HG03139 (cell line): ENCODE measurements at regions not wholly inside any gene's neighbourhood (a gene's known extent, or its start where the extent isn't known, plus 50 kb on each side); places are given as distances from the start of the nearest gene placed in this dataset.

Experiments
- ATAC-seq: cut with Tn5 transposase; IDR thresholded peaks from one replicate; pipeline ENCODE4 v1.9.1; 2021; ENCODE audit not compliant: unreplicated experiment

DNA sequence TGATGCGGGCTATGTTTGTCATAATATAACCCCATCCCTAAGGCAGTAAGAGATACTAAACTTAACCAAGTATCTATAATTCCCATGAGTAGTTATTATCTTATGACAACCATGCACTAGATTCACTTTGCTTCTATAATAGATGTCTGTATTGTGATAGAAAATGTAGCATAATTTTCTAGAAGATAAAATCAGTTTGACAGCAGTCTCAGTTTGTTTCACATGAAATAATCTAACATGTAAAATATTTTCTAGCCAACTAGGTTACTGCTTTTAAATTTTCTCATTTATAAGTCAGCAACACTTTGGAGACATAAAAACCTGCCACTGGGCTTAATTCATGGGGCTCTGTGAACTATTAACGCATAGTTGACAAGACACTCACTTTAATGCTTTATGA is 1410.7 kb upstream of the ATXN8OS start:
- ATAC-seq: no peak

DNA sequence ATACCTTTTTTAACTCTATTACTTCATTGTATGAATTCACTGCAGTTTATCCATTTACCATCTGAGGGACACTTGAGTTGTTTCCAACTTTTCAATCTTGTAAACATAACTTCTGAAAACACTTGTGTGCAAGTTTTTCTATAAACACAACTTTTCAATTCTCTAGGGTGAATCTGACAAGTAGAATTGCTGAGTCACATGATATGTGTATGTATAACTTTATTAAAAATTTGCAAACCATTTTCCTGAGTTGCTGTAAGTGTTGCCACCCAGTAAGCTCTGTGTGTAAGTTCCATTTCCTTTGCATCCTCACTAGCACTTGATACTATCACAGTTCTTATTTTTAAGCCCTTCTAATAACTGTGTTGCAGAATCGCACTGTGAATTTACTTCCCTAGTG is 1415.6 kb upstream of the ATXN8OS start:
- ATAC-seq: no peak

DNA sequence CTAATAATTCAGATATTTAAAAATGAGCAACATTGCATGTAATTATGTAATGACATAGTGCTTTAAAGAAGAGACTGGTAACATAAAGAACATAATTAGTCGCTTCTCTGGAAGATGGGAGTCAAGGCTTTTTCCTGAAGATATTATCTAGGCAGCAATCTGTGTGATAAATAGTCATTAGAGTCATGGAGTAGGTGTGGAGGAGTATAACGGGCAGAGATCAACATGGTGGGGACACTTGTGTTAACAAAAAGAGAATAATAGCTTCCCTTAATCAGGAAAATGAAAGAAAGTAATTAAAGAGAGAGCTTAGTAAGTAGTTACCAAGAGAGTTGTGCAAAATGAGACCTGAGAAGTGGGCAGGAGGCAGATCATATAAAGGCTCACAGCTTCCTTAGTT is 1417.1 kb upstream of the ATXN8OS start:
- ATAC-seq: no peak

DNA sequence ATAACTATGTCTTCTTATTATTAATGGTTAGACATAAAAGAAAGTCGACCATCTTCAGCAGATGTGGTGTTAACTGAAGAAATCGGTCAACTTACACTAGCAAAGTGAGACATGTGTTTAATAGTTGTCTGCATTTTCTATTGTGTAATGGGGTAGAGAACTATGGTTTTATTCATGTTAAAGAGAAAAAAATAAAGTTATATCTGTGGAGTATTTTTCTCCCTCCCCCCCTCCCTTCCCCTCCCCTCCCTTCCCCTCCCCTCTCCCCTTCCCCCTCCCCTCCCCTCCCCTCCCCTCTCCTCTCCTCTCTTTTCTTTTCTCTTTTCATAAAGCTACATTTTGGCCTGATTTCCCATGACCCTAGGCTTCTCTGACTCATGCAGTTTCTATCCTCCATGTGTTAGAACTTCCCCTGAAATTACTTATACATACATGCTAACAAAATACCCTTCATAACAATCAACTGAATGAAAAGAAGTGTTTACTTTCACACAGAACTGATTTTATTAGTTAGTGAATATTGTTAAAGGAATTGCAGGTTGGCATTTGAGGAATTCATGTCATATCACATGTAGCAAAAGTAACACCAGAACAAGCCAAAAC is 1431.0 kb upstream of the ATXN8OS start:
- no peak for ATAC-seq

DNA sequence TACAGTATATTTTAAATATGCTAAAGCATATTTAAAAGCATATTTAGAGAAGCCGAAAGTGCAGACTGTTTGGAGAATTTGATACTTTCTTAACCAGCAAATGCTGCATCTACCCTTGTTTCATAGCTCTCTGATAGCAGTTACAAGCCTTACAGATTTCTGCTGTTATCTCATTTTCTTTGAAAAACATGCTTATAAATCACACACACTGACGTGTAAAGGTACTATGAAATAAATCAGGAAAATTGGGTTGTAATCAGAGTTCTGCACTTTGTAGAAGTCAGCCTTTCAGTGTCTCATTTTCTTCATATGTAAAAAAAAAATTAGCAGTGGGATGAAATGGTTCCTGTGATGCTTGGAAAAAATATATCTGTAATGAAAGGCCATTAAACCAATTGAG is 1432.4 kb upstream of the ATXN8OS start:
- ATAC-seq: no peak

DNA sequence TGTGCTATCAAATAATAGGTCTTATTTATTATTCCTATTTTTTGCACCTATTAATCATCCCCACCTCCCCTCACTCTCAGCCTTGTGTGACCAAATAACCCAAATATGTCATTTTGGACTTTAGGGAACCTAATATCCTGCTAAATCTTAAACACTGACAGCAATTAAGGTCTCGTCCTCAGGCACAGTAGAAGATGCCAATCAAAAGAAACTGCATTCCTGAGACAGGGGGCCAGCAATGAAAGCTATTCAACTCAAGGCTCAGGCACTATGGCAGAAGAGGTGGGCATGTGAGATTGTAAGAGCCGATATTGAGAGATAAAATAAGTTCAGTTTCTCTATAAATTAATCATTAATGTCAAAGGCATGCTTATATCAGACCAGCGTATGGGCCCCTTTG is 1437.7 kb upstream of the PCDH9 start:
- ATAC-seq: no peak

DNA sequence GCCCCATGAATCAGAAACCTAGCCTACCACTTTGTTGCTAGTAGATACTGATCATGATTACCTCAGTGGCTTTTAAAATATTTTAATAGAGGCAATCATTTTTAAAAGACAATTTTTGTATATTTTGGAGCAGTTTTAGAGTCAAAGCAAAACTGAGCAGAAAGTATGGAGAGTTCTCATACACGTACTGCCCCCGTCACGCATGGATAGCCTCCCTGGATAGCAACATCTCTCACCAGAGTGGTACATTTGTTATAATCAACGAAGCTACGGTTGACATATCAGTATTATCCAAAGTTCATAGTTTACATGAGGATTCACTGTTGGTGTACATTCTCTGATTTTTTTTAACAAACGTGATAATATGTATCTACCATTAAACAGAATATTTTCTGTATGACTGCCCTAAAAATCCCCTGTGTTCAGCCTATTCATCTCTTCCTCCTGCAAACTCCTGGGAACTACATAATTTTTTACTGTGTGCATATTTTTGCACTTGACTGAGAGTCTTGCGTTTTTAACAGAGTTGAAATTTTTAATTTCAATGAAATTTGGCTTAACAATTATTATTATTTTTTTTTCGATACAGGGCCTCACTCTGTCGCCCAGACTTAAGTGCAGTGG is 1436.8 kb upstream of the PCDH9 start:
- ATAC-seq: no peak

DNA sequence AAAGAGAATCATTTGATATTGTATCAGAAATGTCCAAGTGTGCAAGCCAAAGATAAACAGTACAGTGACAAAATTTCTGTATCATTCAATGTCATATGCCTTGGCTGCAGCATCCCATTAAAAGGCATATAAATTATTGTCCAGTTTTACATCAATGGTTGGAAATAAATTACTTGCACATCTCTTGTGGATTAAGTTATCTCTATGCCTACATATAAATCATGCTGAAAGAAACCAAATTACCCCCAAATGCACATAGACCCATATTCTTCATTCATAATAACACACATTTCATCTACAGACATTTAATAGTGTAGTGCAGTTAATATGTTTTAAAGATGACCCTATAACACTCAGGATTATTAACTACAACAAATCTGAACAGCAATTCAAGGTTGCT is 1415.7 kb upstream of the PCDH9 start:
- no peak for ATAC-seq

DNA sequence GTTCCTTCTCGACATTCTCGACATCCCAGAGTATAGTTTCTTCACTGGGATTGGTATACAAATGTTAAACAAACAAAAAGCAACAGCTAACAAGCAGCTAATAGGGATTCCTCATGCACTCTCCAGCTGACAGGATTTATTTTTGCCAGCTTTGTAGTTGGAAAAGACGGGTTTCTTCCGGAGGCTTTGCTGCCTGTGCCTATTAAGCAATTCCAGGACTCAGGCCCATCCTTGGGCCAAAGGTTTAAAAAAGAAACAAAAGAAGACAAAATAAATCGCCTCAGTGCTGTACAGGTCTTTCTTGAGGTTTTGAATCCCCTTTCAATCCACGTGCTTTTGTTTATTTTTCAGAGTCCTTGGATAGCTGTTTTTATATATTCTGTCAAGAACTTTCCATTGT is 1414.5 kb upstream of the PCDH9 start:
- no peak for ATAC-seq

DNA sequence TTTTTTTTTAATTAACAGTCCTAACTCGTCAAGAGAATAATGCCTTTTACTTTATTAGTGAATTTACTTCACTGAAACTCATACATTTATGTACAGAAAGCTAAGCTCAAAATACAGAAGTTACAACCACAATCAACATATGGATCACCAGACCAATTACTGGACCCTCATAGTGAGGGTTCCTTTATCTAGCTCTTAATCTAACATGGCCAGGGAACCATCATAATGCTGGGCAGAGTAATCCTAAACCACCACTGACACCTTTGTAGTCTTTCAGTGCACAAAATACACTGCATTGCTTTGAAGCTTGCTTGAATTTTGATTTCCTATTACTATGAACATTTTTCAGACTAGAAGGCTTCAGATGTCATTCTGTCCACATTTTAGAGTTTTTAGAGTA is 1406.6 kb upstream of the PCDH9 start:
- no peak for ATAC-seq

DNA sequence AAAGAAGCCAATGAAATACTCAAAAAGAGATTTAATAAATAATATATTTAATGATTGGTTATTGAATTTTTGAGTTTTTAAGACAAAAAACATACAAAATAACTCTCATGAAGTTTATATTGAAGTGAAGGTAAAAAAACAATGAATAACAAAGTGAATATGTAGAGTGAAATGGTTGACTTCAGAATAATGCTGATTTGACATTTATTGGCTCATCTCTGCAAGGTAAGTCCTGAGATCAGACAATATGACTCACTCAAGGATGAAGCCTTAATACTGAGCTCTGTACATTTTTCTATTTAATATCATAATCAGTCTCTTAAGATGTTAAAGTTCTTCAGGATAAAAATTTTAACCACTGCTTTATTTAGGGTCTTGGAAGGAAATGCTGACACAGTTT is 1398.9 kb upstream of the PCDH9 start:
- ATAC-seq: no peak

DNA sequence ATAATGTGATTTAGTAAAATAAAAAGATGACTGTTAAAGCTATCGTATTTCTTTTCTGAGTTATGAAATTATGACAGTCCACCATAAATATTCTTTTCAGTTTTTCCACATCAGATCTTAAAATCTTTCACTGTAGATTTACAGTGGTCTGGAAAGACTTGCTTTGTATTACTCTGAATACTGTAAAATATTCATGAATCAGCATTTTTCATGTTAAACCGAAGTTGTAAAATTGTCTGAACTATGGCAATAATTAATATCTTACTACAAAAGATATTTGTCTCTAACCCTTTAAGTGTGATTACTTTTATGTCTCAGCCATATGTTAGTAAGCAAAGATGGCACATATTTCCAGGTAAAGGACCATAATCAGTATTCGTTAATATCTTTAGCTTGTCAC is 1397.2 kb upstream of the PCDH9 start:
- ATAC-seq: no peak

DNA sequence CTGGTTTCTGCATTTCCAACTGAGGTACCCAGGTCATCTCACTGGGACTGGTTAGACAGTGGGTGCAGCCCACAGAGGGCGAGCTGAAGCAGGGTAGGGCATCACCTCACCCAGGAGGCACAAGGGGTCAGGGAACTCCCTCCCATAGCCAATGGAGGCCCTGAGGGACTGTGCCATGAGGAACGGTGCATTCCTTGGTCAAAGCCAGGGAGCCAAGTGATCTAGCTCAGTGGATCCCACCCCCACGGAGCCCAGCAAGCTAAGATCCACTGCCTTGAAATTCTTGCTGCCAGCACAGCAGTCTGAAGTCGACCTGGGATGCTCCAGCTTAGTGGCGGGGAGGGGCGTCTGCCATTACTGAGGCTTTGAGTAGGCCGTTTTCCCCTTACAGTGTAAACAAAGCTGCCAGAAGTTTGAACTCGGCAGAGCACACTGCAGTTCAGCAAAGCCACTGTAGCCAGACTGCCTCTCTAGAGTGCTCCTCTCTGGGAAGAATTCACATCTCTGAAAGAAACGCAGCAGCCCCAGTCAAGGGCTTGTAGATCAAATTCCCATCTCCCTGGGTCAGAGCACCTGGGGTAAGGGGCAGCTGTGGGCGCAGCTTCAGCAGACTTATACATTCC is 1386.6 kb upstream of the PCDH9 start:
- ATAC-seq: no peak

DNA sequence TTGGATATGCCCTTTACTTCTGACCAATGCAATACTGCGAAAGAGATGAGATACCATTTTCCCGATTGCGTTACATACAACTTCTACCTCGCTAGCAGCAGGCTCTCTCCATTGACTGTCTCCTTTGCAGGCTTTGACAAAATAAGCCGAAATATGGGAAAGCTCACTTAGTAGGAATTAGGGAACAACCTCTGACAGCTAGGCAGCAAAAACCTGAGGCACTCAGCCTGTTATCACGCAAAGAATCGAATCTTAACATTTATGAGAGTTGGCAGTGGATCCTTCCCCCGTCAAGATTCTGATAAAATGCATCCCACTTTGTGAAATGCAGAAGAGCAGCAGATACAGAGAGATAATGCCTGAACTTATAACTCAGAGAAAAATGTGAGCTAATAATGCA is 1379.5 kb upstream of the PCDH9 start:
- no peak for ATAC-seq

DNA sequence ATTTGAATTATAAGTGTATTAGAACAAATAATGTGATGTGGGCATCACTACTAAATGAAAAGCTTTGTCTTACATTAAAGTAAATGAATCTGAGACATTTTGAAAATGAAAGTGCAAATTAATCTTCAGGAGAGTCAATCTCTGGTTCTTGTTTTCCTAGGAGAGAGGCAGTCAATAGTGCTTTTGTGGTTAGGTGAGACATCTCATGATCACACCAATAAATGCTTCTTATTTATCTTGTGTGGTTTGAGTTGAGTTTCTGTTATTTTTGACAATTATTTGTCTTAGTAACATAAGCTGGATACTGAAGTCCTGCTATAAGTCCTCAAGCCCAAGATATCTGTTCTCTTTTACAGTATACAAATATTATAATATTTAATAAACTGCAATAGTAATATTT is 1378.0 kb upstream of the PCDH9 start:
- ATAC-seq: no peak

DNA sequence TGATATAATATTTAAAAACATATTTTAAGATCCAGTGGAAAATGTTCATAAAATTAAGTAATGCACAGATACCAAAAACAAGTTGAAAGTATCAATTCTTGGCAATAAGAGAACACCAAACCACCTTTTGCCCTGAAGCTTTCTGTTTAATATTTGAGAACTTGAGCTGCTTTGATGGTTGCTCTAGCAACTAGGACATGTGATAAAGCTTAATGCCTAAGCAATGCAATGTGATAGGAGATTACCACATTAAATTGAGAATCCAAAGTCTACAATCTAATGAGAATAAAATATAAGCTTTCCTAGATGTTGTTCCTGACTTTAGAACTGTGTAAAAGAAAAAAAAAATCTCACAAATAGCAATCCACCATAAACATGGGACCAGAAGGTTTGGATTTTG is 1367.5 kb upstream of the PCDH9 start:
- ATAC-seq: no peak

DNA sequence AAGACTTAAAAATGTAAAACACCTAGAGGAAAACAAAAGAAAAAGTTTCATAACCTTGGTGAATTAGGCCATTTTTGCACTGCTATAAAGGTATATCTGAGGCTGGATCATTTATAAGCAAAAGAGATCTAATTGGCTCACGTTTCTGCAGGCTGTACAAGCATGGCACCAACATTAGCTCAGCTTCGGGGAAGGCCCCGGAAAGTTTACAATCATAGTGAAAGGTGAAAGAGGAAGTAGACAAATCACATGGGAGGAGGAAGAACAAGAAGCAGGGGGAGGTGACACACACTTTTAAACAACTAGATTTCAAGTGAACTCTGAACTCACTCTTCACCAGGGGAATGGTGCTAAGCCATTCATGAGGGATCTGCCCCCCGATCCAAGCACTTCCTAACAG is 1358.5 kb upstream of the PCDH9 start:
- ATAC-seq: peak; percentile 98

DNA sequence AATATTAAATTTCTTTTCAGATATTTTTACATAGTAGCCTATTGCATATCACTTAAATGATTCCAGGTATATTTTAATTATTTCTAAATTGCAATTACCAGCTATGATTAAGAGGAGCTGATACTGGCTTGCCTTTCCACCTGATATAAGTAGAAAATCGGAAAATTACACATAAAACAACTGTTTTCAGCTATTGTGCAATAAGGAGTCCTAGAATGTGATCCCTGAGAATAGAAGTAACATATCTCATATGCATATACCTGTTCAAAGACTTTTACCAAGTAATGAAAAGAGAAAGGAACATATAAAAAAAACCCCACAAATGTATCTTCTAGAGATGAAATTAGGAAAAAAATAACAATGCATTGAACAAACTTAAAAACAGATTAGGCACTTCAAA is 1354.6 kb upstream of the PCDH9 start:
- no peak for ATAC-seq

DNA sequence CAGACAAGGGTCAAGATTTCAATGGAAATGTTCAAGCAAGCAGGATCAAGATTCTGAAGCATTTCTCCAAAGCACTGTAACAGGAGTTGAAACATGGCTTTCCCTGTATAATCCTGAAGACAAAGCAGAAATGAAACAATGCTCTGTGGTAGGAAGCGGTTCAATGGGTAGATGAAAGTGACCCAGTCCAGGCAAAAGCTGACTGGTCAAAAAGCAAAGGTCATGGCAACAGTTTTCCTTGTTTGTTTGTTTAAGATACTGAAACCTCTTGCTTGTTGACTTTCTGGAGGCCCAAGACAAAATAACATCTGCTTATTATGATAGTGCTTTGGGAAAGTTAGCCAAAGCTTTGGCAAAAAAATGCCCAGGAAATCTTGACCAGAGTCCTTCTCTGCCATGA is 1343.9 kb upstream of the PCDH9 start:
- no peak for ATAC-seq

DNA sequence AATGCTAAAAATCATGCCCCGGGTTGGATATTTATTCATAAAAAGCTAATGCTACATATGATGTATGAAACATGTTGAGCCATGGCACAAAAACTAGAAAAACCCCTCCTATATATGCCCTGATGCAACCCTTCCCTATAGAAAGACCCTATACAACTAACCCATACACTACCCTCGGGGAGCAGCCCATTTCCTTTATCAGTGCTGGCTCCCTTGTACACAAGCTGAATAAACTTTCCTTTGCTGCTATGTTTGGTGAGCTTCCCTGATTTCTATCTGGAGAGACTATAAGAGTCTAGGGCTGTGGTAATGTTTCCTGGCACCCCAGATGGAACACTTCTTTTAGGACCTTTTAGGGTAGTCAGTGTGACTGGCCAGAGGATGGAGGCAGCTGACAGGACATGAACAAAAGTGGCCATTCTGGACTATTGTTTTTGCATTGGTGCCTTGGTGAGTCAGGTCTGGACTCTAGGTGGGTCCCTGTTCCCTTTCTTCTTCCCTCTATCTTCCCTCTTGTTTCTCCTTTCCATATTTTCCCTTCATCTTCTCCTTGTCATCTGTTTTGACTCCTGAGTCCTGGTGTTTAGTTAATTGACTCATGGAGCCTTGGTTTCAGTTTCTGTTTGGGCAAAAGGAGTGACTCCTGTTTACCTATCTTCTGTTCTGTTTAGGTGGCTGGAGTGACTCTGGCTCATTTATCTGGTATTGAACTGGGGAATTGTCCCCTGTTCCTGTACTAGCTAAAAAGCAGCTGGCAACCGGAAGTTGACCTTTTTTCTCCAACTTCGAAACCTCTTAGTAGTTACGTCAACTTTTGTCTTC is 1321.8 kb upstream of the PCDH9 start:
- no peak for ATAC-seq

DNA sequence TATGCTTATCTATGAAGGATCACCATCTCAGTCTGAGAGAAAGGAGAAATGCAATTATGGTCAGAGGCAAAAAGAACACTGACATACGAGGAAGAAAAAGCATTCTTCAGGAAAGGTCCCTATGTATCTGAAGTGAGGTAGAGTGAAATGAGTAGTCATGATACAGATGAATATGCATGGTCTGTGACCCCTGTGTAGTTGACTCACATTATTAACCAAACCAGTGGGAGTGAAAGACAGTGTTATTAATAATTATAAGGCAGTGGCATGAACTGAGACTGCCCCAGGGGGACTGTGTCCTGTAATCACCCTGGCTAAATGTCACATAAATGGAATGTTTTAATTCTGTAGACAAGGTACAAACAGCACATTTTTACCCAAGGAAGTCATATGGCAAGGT is 1320.2 kb upstream of the PCDH9 start:
- ATAC-seq: peak; percentile 44

DNA sequence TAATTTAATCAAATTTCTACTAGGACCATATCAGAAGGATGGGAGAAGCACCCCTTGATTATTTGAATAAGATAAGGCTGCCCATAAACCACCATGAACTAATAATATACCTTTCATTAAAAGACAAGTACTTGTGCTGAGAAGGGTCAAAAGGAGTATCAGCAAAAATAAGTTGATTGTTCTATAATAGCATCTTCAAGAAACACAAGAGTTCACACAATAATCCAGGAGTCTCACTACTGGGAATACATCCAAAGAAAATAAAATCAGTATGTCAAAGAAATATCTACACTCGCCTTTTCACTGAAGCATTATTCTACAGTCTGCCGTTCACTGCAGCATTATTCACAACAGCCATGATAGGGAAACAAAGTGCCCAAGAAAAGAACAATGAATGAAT is 1310.1 kb upstream of the PCDH9 start:
- ATAC-seq: no peak
